ENCODE measurements at regions not wholly inside any gene's neighbourhood (a gene's known extent, or its start where the extent isn't known, plus 50 kb on each side); places are given as distances from the start of the nearest gene placed in this dataset.

DNA sequence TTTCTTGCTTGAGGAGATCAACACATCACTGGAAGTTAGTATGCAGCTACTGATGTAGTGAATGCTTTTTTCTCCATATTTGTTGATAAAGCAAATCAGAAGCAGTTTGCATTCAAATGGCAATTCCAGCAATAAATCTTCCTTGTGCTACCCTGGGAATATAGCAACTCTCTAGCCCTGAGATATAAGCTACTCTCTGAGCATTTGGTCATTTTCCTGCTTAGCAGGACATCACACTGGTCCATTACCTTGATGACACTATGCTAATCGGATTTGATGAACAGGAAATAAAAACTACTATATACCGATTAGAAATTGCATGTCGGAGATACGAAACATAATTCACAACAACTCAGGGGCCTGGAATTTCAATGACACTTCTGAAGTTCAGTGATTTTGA lies 152.7 kb downstream of the CBLN2 start:
- no peak for TF ChIP-seq EZH2 (IDR thresholded peaks at IDR 0.05)
- TF ChIP-seq, protein P1, sequence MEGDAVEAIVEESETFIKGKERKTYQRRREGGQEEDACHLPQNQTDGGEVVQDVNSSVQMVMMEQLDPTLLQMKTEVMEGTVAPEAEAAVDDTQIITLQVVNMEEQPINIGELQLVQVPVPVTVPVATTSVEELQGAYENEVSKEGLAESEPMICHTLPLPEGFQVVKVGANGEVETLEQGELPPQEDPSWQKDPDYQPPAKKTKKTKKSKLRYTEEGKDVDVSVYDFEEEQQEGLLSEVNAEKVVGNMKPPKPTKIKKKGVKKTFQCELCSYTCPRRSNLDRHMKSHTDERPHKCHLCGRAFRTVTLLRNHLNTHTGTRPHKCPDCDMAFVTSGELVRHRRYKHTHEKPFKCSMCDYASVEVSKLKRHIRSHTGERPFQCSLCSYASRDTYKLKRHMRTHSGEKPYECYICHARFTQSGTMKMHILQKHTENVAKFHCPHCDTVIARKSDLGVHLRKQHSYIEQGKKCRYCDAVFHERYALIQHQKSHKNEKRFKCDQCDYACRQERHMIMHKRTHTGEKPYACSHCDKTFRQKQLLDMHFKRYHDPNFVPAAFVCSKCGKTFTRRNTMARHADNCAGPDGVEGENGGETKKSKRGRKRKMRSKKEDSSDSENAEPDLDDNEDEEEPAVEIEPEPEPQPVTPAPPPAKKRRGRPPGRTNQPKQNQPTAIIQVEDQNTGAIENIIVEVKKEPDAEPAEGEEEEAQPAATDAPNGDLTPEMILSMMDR (IDR thresholded peaks at IDR 0.05): no peak
